NCI-H748 treated with DMSO at 0.1 percent for 48 hours (cell line): ENCODE measurements at regions not wholly inside any gene's neighbourhood (a gene's known extent, or its start where the extent isn't known, plus 50 kb on each side); places are given as distances from the start of the nearest gene placed in this dataset.

Source experiments
- DNase-seq: peaks from one replicate; lab custom pipeline; 2025; lab: John Stamatoyannopoulos, UW

DNA sequence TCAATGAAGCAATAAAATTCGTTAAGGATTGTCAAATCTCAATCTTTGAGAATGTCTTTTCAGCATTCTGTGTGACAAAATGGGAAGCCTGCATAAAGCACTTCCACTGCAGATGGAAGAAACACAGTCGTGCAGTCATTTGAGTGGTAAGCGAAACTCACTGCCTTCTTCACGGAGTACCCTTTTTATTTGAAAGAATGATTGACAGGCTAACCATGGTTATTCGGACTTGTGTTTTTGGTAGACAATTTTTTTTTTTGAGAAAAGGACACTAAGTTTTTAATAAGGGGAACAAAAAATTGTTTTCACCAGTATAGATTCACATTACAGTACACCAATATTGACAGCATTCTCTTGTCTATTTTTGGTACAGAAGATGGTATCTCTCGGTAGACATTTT lies 86.9 kb upstream of the MSX1 start:
- DNase-seq: no peak

DNA sequence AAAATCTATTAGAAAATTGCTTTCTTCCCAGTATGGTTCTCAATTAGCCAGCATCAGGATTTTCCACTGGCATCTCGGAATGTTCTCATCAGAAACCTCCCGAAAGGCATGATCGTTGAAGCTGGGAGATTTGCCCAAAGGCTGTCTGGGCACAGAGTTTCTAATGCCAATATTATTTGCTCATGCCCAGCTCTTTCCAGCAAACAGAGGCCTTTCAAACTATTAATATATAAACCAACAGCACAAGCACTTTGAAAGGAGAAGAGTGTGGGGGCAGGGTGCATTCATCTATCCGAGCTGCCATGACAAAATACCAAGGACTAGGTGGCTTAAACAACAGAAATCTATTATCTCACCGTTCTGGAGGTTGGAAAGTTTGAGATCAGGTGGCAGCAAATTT lies 88.3 kb upstream of the MSX1 start:
- no peak for DNase-seq

DNA sequence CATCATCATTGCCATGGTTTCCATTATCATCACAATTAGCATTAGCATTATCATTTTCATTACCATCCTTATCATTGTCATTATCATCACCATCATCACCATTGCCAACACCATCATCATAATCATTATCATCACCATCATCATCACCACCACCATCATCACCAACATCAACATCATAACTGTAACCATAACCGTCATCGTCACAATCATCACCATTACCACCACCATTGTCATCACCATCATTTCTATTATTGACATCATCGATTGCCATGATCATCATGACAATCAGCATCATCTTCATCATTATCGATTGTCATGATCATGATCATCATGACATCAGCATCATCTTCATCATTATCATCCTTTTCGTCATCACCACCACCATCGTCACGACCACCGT lies 88.9 kb upstream of the MSX1 start:
- DNase-seq: no peak

DNA sequence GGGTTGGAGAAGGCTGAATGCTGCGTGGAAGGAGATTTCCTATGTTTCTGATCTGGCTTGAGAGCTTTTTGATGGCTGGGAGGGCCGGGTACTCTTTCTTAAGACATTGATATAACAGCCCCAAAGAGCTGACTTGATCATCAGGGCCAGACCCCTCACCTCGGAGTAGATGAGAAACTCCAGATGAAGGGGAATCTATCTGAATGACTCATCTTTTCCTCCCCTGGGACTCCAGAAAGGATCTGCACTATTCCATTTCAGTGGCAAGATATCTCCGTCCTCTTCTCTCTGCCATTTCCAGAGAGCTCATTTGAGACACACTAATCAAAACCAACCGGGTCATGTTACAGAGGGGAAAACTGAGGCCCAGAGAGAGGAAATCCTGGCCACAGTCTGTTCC lies 92.9 kb upstream of the MSX1 start:
- no peak for DNase-seq

DNA sequence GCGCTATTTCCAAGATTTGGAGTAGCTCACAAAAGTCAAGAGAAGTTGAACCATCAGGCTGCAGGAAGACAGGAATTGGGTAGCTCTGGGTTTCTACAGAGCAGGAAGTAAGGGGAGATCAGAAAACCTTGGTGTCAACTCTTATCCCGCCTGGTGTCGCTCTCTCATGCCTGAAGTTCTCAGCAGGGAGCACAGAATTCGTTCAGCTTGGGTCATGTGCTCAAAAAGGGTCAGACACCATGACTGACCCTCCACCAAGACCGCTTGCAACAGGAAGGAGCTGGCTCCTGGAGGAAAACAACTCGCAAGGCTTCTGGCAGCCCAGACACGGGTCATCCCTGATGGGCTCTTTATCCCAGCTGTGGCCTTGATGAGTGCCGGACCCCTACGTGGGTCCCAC lies 93.7 kb upstream of the MSX1 start:
- DNase-seq: no peak

DNA sequence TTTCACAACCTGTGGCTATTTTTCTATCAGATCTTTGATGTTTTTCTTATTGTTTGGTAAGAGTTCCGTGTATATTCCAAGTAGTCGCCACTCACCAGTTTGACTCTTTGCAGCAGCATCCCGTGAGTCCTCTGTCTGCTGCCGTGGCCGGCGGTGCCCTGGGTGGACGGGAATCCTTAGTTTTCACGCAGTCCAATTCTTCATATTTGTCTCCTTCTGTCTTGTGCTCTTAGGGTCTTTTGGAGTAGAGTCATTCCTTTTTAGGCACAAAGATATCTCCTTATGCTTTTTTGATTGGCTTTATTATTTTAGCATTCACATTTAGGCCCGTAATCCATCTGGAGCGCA lies 94.9 kb upstream of the MSX1 start:
- no peak for DNase-seq

DNA sequence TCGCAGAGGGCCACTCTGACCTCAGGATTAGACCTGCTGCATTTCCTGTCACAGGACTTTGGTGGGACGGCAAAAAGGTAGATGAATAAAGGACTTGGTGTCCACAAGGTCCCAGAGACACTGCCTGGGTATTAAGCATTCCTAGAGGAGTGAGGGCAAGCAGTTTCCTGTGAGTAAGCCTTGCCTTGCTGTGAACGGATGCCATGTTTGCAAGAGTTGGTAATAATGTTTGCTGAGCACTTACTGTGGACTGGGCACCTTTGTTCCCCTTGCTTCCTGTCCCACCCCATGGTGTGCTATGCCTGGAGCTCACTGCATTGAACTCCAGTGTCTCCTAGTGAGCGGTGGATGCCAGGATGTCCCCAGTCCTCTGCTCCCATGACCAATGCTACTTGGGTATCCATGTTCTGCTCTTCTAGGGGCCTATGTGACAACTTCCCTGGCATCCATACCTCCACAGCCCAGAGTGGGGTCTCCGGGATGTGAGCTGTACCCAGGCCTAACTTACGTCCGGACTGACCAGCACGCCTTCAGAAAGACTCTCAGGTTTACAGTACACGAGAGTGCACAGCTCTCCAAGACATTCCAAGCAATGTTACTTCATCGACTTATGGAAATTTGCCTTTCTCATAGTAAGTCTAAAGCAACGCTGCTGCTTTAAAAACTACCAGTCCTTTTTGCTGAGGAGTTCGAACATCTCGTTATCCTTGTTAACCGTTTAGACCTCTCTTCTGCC lies 95.5 kb upstream of the MSX1 start:
- no peak for DNase-seq

DNA sequence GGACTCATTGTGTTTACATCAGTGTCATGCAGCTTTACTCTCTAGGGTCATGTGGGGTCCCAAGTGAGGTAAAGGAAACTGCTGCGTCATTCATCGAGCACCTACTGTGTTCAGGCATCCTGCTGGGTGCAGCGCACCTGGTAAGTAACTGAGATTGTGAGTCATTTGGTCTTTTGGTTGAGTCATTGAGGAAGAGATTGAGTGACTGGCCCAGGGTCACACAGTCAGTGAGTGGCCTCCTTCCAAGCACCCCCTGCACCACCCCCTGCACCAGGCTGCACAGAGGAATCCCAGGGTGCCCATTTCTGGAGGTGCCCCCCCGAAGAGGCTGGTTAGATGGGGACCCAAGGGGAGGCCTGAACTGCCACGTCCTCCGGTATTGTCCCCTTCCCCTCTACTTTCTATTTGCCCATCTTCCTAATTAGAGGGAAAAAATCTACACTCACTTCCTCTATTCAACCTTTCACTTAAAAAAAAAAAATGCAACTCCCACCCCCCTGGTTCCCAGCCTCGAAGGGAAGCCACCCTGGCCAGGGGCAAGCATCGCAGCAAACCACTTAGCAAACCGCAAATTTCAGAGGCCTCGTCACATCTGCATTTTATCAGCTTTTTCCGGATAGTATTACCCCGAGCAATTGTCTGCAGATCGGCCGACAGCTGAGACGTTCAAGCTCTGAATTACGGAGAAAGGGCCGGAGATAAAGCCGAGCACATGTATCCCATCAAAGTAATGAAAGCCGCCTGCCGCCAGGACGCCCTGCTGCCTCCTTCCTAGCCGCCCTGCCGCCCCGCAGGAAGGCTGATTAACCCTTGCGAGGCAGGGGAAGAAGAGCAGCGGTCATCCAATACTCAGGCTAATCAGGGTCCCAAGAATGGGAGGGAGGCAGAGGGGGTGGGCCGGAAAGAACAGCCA lies 96.3 kb upstream of the MSX1 start:
- DNase-seq: no peak

DNA sequence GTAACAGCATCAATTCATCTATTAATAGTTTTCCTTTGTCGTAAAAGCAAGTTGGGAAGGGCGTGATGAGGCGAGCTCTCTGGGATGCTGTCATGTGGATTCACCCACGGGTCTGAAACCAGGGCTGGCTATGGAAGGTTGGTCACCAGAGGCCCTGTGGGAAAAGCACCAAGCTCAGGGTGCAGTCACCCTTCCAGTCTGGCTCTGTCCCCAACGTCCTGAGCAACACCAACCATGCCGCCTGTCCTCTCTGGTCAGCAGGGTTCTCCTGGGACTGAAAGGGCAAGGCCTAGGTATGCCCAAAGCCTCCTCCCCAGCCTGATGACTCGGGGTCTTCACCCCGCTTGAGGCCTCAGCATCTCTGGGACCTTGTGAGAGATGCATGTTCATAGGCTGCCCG lies 97.2 kb upstream of the MSX1 start:
- no peak for DNase-seq

DNA sequence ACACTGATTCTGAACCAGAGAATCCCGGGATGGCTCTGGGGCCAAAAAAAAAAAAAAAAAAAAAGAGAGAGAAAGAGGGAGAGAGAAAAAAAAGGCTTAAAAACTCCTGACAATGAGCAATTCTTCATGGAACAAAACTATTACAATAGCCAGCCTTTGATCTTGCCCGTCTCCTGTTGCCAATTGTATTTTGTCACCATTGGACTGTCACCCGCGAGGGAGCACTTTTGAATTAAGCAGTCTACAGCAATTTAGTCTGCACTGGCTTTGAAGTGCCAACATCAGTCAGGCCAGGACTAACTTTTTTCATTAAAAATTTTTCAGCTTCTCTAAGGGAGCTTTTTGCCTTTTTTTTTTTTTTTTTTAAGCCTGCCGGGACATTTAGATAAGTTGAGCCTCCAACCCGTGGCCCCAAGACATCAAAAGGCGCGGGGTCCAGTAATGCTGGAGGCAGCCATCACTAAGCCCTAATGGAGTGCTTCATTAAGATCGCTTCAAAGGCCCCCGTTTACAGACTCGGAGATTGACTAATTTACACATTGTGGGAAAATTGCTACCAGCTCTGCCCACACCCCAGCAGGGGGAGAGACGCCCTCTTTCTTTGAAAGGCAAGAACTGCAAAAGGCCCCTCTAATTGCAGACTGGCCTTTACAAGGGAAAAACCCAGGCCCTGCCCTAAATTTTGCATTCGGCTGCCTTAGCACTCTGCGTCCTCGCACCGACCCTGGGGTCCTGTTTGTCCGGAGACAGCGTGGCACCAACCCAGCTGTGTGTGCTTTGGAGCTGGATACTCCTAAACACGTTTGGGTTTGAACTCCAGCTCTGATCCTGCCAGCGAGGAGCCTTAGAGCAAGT lies 98.1 kb upstream of the MSX1 start:
- no peak for DNase-seq

DNA sequence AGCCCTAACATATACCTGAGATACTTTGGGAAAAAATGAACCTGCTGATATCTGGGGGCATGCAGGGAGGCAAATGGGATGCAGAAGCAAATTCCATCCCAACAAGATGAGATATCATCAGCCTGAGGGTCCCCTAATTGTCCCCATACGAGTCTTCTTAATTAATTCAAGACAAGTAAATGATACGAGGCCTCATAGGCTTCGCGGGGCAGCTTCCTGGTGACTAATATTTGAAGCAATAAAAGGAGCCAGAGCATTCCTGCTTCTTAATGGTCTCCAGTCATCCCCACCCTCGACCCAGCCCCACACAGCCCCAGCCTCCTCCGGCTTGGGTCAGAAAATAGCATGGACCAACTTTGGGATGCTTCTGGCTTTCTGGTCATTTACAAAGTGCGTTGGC lies 99.6 kb upstream of the MSX1 start:
- no peak for DNase-seq

DNA sequence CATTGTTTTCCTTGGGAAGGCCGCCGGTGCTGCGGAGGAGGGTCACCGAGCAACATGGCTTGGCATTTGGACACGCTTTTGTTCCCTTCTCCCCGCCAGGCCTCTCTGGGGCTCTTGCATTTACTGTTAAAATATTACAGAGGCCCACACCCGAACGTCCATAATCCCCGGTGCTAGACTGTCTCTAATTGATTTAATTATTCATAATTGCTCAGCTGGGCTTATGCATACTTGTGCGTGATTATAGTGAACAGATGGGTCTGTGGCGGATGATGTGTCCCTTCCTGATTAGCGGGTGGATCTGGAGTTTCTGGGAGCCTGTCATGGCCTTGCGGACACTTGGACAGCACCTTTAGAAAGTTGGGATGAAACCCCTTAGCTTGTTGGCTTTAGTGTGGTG lies 100.2 kb upstream of the MSX1 start:
- DNase-seq: no peak

DNA sequence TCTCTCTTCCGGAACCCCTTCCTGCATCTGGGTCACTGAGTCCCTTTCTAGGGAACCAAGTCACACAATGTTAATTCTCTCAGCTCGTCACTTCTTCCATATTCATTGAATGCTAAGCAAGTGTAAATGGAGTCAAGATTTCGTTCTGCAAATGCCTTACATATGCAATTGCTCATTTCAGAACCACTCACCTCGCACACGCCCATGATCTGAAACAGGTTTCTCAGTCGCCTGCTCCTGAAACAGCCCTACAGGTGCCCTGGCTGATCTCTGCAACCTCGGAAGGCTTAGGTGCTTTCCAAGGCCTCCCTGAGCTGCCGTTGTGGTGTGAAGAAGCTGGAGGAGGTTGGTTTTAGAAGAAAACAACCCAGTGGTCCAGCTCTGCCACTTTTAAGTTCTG lies 100.8 kb upstream of the MSX1 start:
- DNase-seq: no peak

DNA sequence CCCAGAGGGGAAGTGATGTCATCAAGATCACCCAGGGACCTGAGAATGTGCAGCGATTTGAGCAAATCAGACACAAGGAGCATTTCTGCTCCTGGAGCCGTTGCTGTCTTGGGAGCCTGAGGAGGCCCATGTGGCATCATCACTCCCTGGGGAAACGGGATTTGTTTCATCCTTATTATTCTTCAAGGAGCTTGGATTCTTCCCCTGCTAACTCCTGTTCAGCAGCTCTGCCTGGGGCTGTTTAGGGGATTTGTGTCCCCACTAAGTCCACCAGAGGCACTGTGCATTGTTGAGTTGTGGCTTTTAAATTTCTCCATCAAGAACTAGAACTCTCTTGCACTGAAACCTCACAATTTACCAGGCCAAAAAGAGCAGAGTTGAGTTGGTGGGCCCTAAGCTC lies 104.2 kb upstream of the MSX1 start:
- DNase-seq: no peak

DNA sequence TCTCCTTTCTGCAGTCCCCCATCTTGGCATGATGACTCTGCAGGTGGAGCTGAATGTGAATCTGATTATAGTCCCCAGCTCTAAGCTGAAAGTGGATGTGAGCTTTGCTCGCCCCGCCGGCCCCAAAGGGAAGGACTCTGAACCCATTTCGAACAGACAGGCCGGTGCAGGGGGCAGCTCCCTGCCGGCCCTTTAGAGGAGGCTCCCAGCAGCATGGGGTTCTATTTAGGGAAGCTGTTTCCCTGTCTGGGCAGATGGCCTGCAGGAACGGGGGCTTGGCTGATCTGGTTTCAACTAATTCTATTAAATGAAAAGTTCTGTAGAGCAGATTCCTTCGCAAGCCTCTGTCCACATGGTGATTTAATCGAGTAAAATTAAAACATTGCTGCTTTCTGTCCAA lies 104.8 kb upstream of the MSX1 start:
- DNase-seq: no peak

DNA sequence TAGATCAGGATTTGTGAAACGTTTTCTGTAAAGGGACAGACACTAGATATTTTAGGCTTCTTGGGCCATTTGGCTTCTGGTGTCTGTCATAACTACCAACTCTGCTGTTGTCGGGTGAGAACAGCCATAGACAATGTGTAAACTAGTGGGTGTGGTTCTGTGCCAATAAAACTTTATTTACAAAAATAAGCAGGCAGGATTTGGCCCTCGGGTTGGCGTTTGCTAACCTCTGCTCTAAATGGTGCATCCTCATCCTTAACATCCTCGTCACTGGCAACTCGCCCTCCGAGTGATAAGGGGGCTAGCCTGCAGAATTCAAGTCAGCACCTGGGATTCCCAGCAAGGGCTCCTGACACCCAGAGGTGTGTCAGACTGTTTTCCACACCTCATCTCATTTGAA lies 105.8 kb upstream of the MSX1 start:
- DNase-seq: no peak

DNA sequence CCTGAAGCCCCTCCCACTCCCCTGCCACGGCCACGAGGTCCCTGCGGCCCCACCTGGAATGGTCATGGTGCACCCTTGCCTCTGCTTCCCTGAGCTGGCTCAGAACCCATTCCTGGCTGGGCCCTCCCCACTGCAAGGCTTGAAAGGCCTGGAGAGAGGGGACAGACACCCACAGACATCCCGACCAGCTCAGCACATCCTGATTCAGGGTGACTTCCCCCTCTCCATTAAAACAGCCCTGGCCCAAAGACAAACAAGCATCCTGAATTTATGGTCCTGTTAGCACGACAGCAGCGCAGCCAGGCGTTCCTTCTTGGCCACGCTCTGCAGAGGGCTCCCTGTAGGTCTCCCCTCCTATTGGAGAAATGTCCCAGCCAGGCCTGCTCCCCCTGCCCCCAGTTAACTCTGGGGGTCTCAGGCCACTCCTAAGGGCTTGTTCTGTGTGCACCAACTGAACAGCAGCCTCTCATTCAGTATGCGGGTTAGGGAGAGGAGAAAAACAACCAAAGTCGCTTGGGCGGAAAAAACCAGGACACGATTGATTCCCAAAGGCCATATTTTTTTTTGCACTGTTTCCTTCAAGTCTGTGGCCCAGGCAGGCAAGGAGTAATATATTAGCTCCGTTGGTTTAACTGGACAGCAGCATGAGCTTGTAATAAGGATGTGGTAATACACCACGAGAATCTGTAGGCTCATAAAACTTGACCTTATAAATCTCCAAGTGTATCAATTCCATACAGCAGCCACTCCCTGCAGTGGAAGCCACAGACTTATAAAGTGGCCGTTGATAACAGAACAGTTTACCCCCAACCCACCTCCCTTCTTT lies 106.7 kb upstream of the MSX1 start:
- DNase-seq: no peak

DNA sequence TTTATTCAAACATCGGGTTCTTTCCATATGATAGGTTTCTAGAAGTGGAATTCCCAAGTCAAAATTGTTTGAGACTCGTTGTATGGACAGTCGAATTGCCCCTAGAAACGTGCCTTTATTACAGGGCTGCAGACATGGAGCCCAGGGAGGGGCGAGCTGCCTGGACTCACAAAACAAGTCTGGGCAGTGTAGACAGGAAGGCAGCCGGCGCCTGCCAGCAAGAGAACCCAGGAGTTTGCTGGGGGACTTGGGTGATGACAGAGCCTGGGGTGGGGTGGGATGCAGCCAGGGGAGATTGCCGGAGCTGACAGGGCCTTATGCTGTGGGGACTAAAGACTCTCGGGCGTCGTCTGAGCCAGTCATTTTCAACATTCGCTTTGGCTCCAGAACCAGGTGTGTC lies 107.4 kb upstream of the MSX1 start:
- DNase-seq: no peak

DNA sequence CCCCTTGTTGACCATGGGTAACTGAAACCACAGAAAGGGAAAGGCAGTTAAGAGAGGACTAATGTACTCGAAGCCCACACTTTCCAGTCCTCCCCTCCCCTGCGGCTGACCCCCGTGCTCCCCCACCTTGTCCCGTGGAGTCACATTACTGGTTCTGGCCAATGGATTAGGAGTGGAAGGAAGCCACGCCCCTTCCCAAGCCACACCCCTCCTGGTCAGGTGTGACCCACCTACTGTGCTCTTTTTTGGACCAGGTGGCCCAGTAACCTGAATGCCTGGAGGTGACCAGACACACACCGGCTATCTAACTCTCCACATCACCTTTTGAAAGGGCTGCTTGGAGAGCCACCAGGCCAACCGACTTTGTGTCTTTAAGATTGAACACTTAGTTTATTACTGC lies 109.3 kb upstream of the MSX1 start:
- no peak for DNase-seq

DNA sequence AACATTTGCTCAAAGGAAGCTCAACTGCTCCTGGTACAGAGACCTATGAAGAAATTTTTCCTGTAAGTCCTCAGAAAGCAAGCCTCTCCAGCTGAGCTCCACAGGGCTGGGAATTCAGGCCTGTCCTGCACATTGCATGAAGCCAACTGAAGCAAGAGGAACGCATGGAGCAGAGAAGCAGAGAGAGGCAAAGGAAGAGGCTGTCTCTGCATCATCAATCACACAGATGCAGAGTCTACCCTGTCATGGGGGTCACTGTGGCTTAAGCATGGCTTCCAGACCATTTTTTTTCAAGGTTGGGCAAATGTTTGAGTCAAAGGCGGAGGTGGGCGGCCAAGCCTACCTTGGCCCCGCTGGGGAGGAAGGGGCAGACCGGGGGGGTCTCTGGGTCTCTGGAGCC lies 110.3 kb upstream of the MSX1 start:
- DNase-seq: no peak

DNA sequence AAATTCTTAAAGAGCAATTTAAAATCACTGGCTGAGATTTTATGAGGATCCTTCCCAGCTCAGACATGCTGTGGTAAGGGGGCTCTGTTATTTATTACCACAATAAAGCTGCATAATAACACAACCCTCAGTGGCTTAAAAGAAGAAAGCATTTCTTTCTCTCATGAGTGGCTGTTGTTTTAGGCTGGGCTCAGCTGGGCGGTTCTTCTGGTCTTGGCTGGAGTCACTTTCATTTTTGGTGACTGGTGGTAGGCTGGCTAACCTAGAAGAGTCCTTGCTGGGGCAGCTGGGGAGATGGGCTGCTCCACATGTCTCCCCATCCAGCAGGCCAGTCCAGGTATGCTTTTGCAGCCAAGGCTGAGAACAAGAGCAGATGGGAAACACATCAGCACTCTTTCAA lies 113.0 kb upstream of the MSX1 start:
- DNase-seq: no peak

DNA sequence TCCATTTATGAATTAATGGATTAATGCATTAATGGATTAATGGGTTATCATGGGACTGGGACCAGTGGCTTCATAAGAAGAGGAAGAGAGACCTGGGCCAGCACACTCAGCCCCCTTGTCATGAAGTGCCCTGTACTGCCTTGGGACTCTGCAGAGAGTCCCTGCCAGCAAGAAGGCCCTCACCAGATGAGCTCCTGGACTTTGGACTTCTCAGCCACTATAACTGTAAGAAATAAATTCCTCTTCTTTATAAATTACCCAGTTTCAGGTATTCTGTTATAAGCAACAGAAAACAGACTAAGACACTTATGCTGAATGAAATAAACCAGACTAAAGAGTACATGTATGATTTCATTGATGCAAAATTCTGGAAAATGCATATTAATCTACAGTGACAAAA lies 119.4 kb upstream of the MSX1 start:
- DNase-seq: no peak
